ENCODE measurements at regions not wholly inside any gene's neighbourhood (a gene's known extent, or its start where the extent isn't known, plus 50 kb on each side); places are given as distances from the start of the nearest gene placed in this dataset.
"Not testable (repeated sequence)": the region's sequence is repeated elsewhere in the genome, so short reads cannot be mapped to it uniquely, and the experiment has no call there.

DNA sequence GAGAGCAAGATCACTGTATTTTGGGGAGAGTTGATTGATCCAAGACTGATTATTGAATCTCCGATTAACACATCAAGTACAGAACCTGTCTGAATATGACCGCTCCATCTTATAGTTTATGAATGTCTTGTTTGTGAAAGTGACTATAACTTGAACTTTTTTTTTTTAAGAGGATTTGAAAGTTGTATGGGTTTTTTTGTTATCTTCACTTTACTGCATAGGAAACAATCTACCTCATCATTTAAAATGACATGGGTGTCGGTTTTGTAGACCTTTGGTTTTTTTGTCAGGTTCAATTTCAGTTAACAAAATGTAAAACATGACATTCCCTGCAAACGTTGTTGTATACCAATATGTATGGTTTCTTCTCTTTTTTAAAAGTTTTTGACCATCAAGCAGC, 103.0 kb upstream of the NUDT6 start:
- no peak for DNase-seq (ENCODE audit: low read depth)
- TF ChIP-seq, protein P1, sequence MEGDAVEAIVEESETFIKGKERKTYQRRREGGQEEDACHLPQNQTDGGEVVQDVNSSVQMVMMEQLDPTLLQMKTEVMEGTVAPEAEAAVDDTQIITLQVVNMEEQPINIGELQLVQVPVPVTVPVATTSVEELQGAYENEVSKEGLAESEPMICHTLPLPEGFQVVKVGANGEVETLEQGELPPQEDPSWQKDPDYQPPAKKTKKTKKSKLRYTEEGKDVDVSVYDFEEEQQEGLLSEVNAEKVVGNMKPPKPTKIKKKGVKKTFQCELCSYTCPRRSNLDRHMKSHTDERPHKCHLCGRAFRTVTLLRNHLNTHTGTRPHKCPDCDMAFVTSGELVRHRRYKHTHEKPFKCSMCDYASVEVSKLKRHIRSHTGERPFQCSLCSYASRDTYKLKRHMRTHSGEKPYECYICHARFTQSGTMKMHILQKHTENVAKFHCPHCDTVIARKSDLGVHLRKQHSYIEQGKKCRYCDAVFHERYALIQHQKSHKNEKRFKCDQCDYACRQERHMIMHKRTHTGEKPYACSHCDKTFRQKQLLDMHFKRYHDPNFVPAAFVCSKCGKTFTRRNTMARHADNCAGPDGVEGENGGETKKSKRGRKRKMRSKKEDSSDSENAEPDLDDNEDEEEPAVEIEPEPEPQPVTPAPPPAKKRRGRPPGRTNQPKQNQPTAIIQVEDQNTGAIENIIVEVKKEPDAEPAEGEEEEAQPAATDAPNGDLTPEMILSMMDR (IDR thresholded peaks at IDR 0.05; ENCODE audit: insufficient read depth, low read depth, low read length, missing control alignments): no peak

DNA sequence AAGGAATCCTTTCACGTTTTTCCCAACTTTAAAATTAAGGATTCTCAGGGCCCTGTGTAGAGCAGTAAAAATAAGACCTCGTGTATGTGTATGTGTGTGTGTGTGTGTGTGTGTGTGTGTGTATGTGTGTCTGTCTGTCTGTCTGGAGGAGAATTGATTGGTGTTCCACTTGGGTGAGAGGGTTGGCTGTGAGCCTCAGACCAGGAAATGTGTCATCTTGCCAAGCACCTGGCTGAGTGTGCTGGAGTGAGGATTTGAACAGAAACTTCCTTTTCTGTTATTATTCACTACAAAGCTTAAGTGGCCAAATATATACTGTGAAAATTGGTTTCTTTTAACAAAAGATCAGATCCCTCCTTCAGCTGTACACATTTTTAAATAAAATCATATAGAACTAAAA, 103.6 kb upstream of the NUDT6 start:
- DNase-seq (ENCODE audit: low read depth): peak; percentile 75
- not testable (repeated sequence) for H3K4me3 ChIP-seq (ENCODE audit: low read length)

More for the DNA sequence above, 103.0 kb upstream of the NUDT6 start:
- no peak overlapping the region for H3K4me3 ChIP-seq (ENCODE audit: low read length)

DNA sequence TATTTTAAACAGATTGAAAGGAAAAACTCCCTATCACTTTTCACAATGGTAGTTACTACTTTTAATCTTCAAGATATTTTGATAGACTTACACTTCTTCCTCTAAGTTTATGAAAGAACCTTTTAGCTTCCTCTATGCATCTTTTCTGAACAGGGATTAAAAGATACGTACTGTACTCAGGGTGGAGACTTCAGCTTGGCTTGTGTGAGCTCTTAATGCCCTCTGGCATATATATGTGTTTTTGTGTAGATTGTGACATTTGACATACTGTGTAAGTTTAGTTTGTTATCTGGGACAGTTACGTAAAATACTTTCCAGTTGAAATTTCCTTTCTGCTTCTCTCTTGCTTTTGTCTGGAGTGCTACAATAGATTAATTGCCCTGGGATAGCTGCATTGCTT, 109.3 kb upstream of the NUDT6 start:
- no peak overlapping the region for H3K4me3 ChIP-seq (ENCODE audit: low read length)
- DNase-seq (ENCODE audit: low read depth): no peak
- TF ChIP-seq, protein P1 (IDR thresholded peaks at IDR 0.05; ENCODE audit: insufficient read depth, low read depth, low read length, missing control alignments): no peak

DNA sequence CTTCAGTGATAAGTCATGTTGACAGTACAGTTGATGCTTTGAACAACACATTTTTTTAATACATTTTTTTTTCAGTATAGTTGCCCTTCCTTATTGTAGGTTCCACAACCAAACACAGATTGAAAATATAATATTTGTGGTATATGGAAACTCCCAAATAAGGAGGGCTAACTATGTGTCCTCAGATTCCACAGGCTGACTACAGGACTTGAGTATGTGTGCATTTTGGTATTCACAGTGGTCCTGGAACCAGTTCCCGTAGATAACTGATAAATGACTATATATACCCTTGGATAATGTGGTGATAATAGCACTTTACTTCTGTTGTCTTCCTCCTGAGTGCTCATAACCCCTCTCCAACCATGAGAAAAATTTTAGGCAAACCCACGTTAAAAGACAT, 111.6 kb upstream of the NUDT6 start:
- TF ChIP-seq, protein P1 (IDR thresholded peaks at IDR 0.05; ENCODE audit: insufficient read depth, low read depth, low read length, missing control alignments): no peak
- no peak for DNase-seq (ENCODE audit: low read depth)
- H3K4me3 ChIP-seq (ENCODE audit: low read length): no peak overlapping the region

DNA sequence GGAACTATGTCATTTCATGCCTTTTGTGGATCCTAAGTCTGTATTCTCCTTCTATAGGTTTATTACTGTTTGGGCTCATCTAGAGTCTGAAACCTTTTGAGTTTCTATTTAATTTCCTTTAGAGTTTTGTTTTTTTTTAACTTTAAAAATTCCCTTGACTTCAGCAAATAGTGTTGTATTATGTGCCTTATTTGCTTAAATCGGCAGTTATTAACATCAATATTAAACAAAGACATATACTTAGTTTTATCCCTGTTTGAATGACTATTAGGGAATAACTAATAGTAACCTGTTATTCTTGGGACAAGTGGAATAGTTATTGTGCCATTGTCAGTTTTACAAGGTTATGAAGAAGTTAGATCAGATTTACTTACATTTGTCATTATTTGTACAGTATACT, 112.8 kb upstream of the NUDT6 start:
- TF ChIP-seq, protein P1 (IDR thresholded peaks at IDR 0.05; ENCODE audit: insufficient read depth, low read depth, low read length, missing control alignments): no peak
- no peak overlapping the region for H3K4me3 ChIP-seq (ENCODE audit: low read length)
- DNase-seq (ENCODE audit: low read depth): no peak

DNA sequence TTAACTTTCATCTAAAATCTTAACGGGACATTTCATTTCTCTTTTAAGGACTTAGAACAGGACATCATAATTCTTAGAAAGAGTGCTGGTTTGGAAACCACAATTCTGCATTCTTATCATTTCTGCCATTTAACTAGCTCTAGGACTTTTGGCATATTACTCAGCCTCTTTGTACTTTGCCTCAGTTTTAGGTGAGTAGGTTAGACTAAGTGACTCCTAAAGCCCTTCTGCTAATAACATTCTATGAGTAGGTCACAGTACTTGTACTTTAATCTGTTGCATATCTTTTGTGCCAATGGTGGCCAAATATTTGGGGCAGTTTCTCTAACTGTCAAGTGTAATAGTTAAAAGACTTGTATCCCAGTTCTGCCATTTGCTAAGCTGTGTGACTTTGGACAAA, 115.4 kb upstream of the NUDT6 start:
- no peak overlapping the region for H3K4me3 ChIP-seq (ENCODE audit: low read length)
- no peak for DNase-seq (ENCODE audit: low read depth)
- TF ChIP-seq, protein P1 (IDR thresholded peaks at IDR 0.05; ENCODE audit: insufficient read depth, low read depth, low read length, missing control alignments): no peak

DNA sequence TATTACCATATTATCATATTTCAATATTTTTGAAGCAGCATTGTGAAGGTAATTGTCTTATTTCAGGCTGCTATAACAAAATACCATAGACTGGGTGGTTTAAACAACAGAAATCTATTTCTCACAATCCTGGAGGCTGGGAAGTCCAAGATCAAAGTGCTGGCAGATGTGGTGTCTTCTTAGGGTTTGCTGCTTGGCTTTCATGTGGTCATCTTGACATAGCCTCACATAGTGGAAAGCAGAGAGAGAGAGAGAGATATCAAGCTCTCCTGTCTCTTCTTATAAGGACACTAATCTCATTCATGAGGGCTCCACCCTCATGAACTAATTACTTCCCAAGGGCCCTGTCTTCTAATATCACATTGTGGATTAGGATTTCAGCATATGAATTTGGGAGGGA, 119.7 kb upstream of the NUDT6 start:
- DNase-seq (ENCODE audit: low read depth): no peak
- H3K4me3 ChIP-seq (ENCODE audit: low read length): no peak overlapping the region
- TF ChIP-seq, protein P1 (IDR thresholded peaks at IDR 0.05; ENCODE audit: insufficient read depth, low read depth, low read length, missing control alignments): no peak

DNA sequence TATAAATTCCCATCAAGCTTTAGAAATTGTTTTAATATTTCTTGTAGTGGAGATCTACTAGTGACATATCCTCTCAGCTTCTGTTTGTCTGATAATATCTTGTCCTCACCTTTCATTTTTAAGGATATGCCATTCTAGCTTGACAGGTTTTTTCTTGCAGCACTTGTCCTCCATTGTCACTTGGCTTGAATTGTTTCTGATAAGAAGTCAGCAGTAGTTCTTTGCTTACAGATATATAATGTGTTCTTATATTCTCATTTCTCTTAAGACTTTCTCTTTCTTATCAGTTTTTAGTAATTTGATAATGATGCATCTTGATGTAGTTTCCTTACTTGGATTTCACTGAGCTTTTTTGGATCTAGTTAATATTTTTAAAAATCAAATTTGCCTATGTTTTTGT, 120.6 kb upstream of the NUDT6 start:
- DNase-seq (ENCODE audit: low read depth): peak; percentile 16
- no peak overlapping the region for H3K4me3 ChIP-seq (ENCODE audit: low read length)
- TF ChIP-seq, protein P1 (IDR thresholded peaks at IDR 0.05; ENCODE audit: insufficient read depth, low read depth, low read length, missing control alignments): no peak

Data from epithelial cell of esophagus (primary cell).